SK-MEL-5 (cell line): ENCODE measurements at regions not wholly inside any gene's neighbourhood (a gene's known extent, or its start where the extent isn't known, plus 50 kb on each side); places are given as distances from the start of the nearest gene placed in this dataset.

Source experiments
- DNase-seq: peaks from one replicate; pipeline ENCODE4 v3.0.0-alpha.2; 2016; ENCODE audit warnings: low read depth, low spot score
- in situ Hi-C: cut with HindIII; loops from 2 replicates; pipeline ENCODE4 v1.10.0; 2016; ENCODE audit warnings: low sequenced_read_pairs, high pct_unique_total_duplicates, low pct_unique_long_range_greater_than_20kb

DNA sequence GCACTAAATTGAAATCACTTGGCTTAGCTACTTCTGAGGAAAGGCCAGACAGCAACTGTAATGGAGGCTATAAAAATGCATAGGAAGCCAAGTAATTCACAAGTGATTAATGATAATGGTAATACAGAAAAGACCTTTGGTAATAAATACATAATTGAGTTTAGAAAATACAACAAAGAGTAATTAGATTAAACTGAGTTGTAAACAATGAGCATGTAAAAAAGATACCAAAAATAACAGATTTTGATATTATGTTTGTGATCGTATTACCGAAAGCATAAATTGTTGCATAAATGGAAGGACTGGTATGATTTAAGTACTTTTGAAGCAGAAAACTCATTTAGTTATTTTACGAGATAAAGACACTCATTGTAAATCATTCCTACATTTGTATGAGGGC, 556.7 kb upstream of the TMPRSS15 start:
- in situ Hi-C loops: no loop called here
- DNase-seq: no peak

DNA sequence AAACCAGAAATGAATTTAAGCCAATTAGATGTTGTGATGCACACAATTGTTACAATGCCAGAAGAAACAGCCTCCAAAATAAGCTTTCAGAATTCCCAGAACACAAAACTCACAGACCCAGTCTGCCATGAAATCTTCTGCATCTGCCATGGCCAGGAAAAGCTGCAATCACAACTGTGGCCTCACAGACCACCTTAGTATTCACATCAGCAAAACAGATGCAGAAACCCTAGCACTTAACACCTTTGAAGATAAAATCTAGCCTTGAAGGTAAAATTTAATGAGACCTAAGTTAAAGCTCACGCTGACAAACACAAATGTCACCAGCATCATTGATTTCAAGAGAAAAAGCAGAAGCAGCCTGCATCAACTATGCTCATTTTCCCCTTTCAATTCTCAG, 566.8 kb upstream of the TMPRSS15 start:
- DNase-seq: no peak
- in situ Hi-C loops: no loop called here

DNA sequence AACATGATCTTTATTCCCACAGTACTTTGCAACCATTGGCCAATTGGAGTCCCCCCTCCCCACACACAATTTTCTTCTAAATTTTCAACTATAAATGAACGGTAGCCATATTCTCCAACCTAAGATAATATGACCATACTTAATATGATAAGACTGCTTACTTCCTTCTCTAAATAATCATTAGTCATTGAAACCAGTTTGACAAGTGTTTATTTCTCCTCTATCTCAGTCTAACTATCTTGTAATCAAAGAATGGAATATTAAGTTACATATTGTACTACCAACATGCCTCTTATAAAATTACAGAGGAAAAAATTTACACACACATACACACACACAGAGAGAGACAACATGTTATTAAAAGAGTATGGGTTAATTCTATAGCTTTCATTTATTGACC, 567.4 kb upstream of the TMPRSS15 start:
- DNase-seq: no peak
- in situ Hi-C loops: no loop called here

DNA sequence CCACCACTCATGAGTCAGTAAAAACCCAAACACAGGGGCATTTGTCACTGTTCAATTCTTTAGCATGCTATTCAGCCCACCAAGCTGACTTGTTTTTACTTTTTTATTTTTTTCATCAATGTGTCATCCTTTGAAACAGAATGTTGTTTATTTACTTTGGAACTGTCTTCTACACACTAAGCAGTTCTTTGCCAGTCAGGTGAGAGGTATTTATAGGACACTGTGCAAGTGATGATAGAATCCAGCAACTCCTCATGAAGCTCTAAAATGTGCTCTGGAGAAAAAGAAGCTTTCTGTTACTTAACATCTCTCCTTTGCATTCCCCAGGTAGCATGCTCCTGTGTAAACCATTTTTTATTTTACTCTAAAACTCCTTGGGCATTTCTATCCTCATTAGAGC, 582.0 kb upstream of the TMPRSS15 start:
- in situ Hi-C loops: no loop called here
- DNase-seq: no peak

DNA sequence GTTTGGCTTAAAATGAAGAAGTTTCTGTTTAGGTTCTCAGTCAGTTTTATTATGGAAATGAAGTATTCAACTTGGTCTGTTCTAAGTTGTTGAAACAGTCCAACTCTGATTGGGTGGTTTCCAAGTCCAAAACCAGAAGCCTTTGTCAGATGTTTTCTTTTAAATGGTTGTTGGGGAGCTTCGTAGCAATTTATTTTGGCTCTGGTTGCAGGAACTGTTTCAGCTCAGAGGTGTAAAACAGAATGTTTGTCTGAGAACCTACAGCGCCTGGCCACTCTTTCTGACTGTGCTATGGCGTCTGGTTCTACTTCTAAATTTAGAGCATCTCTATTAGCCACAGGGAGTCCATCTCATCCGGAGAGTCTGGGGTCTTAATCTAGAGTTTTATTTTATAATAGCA, 582.6 kb upstream of the TMPRSS15 start:
- DNase-seq: no peak
- in situ Hi-C loops: no loop called here

DNA sequence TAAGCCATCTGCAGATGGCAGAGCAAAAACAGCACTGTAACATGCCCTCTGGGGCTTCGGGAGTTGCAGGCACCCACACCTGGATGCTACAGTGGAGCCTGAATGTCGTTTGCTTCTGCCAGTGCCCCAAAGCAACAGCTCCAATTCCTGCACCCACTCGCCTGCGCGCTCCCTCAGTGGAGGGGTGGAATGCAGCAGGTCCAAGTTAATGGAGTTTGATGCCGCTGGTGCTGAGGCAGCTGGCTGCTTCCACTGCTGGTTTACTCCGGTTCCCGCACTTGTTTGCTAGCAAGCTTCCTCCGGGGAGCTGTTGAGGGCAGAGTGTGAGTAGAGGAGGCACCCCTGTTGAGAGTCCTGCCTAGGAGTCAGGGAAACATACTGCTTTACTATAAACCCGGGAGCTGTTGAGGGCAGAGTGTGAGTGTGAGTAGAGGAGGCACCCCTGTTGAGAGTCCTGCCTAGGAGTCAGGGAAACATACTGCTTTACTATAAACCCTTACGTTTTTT, 584.0 kb upstream of the TMPRSS15 start:
- no peak for DNase-seq
- in situ Hi-C loops: no loop called here

DNA sequence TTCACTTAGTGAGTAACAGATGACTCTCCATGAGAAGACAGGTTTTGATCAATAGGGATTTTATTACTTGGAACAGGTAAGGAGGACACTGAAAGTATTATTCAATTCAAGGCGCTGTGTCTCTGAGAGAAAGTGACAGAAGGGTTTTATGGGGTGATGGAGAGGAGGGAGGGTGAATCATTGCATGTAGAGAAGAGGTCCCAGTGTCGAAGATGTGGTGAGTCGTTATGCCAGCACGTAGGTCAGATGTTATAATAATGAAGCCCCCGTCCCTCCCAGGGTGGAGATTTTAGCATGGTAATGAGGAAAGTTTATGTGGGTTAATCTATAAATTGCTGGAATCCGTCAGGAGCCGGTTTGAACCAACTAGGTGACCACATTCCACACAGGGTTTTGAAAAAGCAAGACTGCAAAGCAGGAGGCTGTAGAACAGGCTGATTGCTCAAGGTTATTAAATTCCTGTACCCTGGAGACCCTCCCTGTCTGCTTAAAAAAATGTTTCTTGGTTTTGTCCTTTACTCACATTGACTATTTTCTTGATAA, 586.4 kb upstream of the TMPRSS15 start:
- in situ Hi-C loops: no loop called here
- DNase-seq: no peak

DNA sequence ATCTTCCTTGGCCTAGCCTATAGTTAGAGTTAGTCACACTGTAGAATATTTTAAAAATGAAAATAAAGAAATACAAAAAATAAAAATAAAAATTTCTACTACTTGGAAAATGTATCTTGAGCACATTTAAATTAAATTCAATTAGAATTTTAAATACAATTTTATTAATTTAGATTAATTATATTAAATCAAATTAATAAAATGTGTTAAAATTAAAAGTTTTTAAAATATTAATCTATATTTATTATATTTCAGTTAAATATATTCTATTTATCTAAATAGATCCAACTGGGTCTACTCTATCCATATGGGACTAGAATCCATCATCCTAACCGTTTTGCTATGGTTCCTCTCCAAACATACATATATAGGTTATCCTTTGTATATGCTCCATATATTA, 588.3 kb upstream of the TMPRSS15 start:
- in situ Hi-C loops: no loop called here
- no peak for DNase-seq

DNA sequence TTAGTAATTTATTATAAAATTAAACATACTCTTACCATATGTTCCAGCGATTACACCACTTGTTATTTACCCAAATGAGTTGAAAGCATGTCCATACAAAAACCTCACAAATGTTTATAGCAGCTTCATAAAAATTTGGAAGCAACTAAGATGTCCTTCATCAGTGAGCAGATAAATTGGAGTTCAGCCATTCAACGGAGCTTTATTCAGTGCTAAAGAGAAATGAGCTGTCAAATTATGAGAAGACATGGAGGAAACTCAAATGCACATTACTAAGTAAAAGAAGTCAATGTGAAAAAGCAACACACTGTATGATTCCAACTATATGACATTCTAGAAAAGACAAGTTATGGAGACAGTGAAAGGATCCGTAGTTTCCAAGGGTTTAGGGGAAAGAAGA, 606.7 kb upstream of the TMPRSS15 start:
- in situ Hi-C loops: no loop called here
- DNase-seq: no peak

DNA sequence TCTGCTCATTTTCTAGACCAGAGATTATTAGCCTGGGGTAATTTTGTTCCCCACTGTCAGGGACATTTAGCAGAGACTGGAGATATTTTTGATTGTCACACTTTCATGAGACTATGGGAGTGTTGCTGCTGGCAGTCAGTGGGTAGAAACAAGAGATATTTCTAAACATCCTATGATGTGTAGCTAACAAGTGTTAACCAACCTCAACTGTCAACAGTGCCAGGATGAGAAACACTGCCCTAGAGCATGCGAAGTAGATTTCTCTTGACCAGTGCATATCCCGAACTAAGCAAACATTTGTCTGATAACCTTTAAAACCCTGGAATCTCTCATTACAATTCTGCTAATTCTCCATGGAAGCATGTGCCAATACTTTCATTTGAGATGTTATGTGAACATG, 607.4 kb upstream of the TMPRSS15 start:
- DNase-seq: no peak
- in situ Hi-C loops: no loop called here

DNA sequence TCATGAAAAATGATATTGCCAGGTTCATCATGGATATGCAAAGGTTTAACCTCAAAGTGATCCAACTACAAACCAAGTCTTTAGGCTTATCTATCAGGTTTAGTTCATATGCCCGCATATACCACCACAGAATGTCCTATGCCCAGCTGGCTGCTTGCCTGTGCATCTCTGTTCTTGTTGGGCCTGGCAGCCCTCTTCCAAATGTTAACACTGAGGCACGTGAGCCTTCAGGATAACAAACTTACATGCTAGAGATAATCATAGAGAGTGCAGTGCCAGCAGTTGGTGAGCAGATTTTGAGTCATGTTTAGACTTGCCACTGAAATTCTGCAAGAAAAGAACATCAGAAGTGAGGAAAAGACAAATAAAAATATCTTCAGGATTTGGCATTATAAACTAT, 607.9 kb upstream of the TMPRSS15 start:
- DNase-seq: no peak
- in situ Hi-C loops: no loop called here

DNA sequence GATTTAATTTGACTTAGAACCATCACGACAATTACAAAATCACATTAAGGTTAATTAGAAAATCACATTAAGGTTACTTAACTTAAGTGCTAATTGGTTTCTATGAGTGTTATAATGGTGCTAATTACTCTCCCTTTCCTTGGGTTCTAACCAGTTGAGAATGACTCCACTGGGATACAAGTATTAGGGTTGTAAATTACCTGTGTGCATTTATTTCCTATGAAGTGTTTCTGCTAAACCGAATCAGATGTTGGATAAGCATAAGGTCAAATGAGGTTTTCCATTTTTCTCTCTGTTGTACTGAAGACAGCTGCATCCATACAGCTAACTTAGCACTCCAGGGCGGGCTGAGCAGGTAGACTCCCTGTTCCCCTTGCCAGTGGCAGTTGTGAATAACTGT, 610.3 kb upstream of the TMPRSS15 start:
- in situ Hi-C loops: no loop called here

DNA sequence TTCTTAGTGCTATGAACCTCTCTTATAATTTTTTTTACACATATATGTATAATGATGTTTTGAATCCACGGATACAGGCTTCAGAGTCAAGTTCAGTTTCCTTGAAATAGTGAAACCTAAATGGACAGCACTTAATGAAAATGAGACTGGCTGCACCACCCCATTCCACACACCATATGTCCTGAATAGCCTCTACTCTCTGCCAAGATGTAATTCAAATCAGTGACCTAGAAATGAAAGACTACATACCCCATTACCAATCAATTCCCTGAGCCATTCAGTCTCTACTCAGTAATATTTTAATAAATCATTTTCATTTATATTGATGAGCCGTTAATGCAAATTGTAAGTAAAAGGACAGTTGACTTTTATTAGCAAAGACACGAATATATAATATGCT, 614.9 kb upstream of the TMPRSS15 start:
- in situ Hi-C loops: no loop called here

More for the DNA sequence above, 610.3 kb upstream of the TMPRSS15 start:
- no peak for DNase-seq

DNA sequence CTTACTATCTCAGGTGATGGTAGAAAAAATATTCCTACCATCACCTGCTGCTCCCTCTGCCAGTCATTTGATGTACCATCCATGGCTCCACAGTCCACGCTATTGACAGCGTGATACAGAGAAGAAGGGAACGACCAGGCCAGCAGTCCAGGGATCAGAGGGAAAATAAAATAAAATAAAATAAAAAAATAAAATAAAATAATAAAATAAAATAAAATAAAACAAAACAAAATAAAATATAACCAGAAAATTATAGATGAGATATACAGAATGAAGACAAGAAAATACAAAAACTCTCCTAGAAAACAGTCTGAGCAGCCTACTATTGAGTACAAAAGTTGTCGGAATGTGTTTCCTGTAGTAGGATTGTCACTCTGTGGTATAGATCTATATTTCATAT, 619.4 kb upstream of the TMPRSS15 start:
- in situ Hi-C loops: no loop called here

More for the DNA sequence above, 614.9 kb upstream of the TMPRSS15 start:
- no peak for DNase-seq

DNA sequence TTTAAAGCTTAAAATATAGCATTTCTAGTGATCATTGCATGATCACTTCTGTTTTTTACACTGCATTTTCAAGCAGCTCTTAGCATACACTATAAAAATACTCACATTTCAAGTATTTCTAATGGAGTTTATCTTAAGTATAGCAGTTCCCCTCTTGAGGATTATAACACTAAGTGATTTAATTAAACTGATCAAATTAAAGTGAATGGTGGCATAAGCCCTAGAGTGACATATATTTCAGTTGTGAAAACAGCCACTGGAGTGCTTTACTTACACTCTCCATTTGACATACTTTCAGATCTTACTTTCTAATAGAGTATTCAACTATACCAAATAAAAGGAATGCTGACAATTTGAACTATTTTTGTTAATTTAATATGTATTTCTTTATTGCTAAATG, 623.3 kb upstream of the TMPRSS15 start:
- in situ Hi-C loops: no loop called here
- DNase-seq: no peak

More for the DNA sequence above, 619.4 kb upstream of the TMPRSS15 start:
- no peak for DNase-seq

DNA sequence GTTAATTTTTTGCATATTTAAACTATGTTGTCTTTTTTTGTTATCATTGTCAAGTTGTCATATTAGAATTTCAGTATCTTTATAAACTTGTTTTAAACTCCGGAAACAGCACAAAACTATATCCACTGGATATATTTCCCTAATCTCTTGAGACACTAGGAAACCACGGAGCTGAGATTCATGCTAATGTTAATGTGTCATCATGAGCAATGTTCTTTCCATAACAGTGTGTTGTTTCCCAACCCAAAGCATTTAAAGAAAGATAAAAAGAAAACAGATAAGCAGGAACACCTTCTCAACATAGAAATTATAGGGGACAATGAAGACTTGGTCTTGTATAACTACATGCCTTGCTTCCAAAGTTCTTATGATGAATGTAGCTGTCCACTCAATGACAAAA, 626.2 kb upstream of the TMPRSS15 start:
- DNase-seq: no peak
- in situ Hi-C loops: no loop called here

DNA sequence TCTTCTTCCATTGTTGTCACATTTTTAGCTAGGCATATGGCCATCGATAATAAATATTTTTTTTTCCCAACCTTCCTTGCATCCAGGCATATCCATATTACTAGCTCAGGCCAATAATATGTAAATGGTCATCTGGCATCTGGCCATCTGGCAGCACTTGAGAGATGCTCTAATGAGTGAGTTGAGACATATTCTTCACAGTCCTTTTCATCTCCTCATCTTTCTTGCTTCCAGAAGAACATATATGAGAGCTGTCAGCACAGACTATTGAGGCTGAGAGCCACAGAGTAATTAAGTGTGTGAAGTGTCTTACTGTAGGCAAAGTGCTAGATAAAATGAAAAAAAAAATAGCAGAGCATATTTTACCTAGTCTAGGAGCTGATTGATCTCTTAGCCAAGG, 628.4 kb upstream of the TMPRSS15 start:
- DNase-seq: no peak
- in situ Hi-C loops: no loop called here

DNA sequence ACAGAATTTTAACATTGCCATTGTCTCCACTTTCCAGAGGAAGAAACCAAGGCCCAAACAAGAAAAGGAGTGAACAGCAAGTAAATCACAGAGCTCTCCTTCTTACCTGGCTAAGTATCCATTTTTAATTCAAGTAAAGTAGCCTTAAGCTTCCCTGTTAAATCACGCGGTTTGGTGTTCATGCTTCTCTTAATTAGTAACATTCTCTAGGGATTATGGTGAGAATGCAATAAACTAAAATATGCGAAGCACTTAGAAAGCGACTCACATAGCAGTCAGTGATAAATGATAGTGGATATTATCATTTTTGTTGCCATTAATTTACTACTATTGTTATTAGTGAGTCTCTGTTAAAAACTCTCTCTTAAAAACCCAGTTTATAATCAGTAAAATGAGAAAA, 630.5 kb upstream of the TMPRSS15 start:
- no peak for DNase-seq
- in situ Hi-C loops: no loop called here

DNA sequence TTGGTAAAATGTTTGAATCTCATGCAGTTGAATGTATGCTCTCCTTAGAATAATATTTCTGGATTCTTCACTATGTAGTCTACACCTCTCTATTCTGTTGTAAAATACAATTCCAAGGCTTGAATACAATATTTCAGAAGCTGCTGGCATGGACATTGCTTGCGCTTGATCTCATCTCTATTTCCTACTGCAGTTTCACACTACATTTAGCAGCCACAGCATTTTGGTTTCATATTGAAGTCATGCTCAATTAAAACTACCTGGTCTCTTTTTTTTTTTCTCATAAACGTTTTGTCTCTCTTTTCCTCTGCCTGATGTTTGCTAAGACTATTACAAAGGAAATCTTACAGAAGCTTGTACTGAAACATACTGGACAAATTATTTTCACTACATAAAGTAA, 631.0 kb upstream of the TMPRSS15 start:
- no peak for DNase-seq
- in situ Hi-C loops: no loop called here

DNA sequence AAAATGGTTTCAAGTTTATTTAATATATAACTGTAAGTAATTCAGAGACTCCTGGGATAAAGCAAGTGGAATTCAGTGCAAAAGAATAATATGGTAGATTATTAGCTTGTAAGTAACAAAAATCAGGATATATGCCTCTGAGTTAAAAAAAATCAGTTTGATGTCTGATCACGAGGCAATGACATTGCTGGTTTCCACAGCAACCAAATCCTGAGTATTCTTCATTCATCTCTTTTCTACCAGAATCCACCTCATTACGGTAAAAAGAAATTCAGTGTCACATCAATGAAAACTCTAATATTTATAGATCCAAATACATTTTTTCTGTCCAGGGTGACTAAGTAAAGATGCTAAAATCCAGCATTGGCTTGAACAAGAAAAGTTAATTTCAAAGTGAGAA, 642.3 kb upstream of the TMPRSS15 start:
- in situ Hi-C loops: no loop called here
- no peak for DNase-seq
